ENCODE measurements at regions not wholly inside any gene's neighbourhood (a gene's known extent, or its start where the extent isn't known, plus 50 kb on each side); places are given as distances from the start of the nearest gene placed in this dataset.

DNA sequence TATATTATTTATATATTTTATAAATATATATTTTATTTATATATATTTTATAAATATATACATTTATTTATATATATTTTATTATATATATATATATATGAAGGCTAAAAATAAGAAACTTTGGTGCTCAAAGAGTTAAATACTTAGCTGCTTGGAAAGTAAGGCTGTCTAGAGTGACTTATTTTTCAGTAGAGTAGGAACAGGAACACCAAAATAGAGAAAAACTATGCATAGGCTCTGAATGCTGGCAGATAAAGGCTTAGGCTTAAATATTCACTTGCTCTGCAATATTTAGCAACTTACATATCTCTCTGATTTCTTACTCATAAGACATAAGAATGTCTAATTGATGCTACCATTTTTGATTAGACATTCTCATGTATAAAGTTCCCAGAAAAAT lies 991.2 kb downstream of the VRK1 start:
- TF ChIP-seq ZFX (IDR thresholded peaks at IDR 0.05; ENCODE audit: borderline replicate concordance) (no peak), CTCF (IDR thresholded peaks at IDR 0.05) (no peak)
- no peak overlapping the region for H3K27ac ChIP-seq

GRCh38 chr14:97788846-97789526 lies 991.8 kb downstream of the VRK1 start:
- TF ChIP-seq ZFX (IDR thresholded peaks at IDR 0.05; ENCODE audit: borderline replicate concordance) = no peak
- TF ChIP-seq CTCF (IDR thresholded peaks at IDR 0.05) = no peak
- no peak overlapping the region for H3K27ac ChIP-seq

- no peak overlapping the region for H3K27ac ChIP-seq
- TF ChIP-seq CTCF (IDR thresholded peaks at IDR 0.05) (no peak), ZFX (IDR thresholded peaks at IDR 0.05; ENCODE audit: borderline replicate concordance) (no peak)
Observed at GRCh38 chr14:97791072-97791471, 993.9 kb downstream of the VRK1 start.

GRCh38 chr14:97791906-97792305 lies 994.7 kb downstream of the VRK1 start:
- H3K27ac ChIP-seq = no peak overlapping the region
- TF ChIP-seq CTCF (IDR thresholded peaks at IDR 0.05) (no peak), ZFX (IDR thresholded peaks at IDR 0.05; ENCODE audit: borderline replicate concordance) (no peak)

- H3K27ac ChIP-seq = no peak overlapping the region
- TF ChIP-seq CTCF (IDR thresholded peaks at IDR 0.05) = no peak
- no peak for TF ChIP-seq ZFX (IDR thresholded peaks at IDR 0.05; ENCODE audit: borderline replicate concordance)
Observed at GRCh38 chr14:97796511-97796910, 999.3 kb downstream of the VRK1 start.

DNA sequence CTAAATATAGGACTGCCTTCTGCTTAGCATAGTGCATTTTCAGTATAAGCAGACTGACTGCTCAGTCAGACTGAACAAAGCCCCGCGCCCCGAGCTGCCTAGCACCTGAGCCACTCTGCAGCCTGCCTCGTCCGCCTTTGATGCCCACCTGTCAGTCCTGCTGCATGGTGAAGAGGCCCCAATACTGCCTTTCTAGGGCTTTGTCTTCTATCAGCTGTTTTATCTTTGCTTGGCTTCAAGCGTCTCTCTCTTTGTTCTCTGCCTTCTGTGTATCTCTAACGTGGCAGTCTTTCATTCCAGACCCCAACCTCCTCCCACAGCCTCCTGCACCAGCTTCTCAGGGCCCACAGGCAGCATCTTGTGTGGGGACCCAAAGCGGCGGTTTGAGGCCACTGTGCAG lies 1001.0 kb downstream of the VRK1 start:
- TF ChIP-seq CTCF (IDR thresholded peaks at IDR 0.05) (no peak), ZFX (IDR thresholded peaks at IDR 0.05; ENCODE audit: borderline replicate concordance) (no peak)
- H3K27ac ChIP-seq = no peak overlapping the region

- H3K27ac ChIP-seq = no peak overlapping the region
- TF ChIP-seq CTCF (IDR thresholded peaks at IDR 0.05) = no peak
- no peak for TF ChIP-seq ZFX (IDR thresholded peaks at IDR 0.05; ENCODE audit: borderline replicate concordance)
Observed at GRCh38 chr14:97802430-97803373, 1005.5 kb downstream of the VRK1 start.
